ENCODE measurements at regions not wholly inside any gene's neighbourhood (a gene's known extent, or its start where the extent isn't known, plus 50 kb on each side); places are given as distances from the start of the nearest gene placed in this dataset.

DNA sequence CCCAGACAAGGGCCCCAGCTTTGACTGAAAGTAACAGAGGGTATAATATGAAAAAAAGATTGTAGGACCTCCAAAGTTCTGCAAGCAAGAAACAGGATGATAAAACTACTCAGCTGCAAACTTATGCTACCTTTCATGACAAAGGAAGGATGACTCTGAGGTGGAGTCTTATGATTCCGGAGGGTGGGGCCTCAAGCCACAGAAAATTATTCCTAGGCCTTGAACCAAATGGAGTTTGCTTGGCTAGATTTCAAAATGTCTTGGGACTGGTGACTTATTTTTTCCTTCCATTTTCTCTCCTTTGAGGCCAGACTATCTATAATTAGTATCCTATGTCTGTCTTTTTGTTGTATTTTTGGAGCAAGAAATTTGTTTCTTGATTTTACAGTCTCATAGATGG lies 336.4 kb downstream of the LRIG3 start:
- no peak for DNase-seq (ENCODE audit: low spot score)

DNA sequence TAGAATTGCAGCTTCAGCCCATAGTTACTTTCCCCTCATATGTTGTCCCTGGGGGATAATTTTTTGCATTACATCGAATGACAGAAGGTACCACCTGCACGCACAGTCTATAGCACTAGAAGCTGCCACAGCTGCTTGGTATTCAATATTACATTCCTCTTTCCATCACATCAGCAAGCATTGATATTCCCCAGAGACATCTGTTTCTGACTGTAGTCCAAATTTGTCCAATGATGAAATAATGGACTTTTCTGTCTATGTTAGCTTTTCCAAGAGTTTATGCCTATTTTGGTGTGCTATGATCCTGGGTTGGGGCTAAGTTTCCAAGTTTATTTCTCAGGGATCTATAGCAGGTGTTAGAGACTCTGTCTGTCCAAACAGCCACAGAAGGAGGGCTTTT lies 335.4 kb downstream of the LRIG3 start:
- no peak for DNase-seq (ENCODE audit: low spot score)

DNA sequence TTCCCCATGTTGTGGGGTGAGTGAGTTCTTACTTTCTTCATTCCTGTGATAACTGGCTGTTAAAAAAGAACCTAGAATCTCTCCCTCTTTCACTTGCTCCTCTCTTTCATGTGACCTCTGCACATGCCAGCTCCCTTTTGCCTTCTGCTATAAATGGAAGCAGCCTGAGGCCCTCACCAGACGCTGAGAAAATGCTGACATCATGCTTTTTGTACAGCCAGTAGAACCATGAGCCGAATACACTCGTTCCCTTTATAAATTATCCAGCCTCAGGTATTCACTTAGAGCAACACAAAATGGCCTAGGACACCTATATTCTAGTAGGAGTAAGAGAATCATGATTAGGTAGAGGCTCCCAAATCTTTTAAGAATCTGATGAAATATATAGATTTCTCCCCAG lies 333.5 kb downstream of the LRIG3 start:
- no peak for DNase-seq (ENCODE audit: low spot score)

DNA sequence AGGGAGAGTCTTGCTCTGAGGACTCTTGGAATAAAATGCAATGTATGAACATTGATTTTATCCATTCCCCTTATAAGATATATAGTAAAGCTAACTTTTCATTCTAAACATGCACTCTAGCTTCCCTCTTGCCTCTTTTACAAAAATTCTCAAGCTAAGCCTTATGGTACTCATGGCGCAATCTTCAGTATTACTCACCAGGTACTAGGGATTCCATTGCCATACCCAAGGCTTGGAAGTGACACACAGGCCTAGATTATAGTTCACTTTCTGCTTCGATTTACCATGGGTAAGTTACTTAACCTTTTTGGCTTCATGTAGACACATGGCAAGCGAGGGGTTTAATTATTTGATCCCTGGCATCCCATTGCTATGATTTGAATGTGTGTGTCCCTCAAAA lies 331.5 kb downstream of the LRIG3 start:
- no peak for DNase-seq (ENCODE audit: low spot score)

DNA sequence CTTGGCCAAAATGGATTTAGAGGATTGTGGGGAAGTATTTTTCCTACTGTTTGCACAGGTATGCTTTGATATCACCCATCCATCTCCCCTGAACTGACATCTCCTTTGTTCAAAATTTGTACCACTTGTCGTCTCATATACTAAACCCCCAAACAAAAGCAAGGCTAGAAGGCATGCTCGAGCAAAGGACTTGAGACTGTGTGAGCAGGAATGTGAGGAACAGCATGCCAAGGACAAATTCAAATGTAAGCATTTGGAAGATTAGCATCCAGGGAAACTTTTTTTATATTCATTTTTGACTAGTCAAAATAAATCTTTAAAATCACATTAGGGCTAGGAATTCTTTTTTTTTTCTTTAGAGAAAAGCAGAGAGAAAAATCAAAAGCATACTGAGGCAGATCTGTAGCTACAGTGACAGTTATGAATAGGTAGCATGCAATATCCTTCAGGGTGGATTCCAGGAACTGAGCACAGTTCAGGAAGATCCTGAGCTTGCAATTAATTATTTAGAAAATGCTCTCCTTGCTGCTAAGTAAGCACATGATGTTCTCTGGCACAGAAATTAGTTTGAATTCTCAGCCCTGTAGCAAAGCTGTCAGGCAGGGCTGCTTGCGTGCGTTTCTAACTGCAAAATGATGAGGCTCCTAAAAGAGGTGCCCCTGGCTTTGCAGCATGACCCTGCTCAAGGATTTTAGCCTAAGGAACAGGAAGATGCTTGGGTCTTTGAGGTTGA lies 327.7 kb downstream of the LRIG3 start:
- no peak for DNase-seq (ENCODE audit: low spot score)

DNA sequence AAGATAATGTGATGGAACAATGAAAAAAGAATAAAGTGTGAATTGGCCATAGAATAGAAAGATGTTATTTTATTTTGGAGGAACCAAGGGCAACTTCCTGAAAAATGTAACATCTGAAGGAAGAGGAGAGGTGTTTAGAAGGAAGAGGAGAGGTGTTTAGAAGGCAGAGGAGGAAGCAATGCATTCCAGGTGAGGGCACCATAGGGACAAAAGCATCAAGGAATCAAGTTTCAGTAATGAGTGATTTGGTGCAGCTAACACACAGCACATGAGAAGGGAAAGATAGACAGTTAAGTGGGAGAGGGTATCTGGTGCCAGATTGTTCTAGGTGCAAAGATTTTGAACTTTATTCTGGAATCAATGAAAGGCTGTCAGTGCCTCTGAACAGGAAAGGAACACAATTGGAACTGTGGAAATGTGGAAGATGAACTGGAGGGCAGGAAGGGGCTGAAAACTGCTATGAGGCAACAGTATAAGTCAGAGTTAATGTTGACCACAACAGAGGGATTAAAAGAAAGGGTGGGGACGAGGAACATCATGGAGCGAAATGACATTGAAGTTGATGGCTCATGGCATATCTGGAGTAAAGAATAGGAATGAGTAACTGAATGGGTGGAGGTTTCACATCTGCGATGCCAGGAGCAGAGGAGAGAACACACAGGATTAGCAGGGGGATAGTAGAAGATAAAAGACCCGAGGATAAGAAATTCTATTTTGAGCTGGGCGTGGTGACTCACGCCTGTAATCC lies 326.6 kb downstream of the LRIG3 start:
- no peak for DNase-seq (ENCODE audit: low spot score)

DNA sequence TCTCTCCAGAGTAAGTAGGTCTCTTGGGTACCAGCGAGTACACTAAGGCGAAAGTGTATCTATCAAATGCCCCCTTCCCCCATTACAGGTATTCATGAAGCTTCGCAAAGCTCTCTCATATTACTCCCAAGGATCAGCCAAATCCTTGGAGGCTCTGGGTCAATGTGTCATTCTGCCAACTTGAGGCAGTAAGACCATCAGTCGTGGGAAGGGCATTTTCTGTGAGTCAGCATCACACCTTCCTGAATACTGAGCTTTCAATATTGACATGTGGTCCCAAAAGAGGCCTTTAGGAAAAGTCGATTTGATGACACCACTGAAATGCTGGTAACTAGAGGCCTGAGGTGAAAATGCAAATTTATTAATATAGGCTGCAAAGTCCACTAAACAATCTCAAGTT lies 323.9 kb downstream of the LRIG3 start:
- DNase-seq (ENCODE audit: low spot score), result no peak

DNA sequence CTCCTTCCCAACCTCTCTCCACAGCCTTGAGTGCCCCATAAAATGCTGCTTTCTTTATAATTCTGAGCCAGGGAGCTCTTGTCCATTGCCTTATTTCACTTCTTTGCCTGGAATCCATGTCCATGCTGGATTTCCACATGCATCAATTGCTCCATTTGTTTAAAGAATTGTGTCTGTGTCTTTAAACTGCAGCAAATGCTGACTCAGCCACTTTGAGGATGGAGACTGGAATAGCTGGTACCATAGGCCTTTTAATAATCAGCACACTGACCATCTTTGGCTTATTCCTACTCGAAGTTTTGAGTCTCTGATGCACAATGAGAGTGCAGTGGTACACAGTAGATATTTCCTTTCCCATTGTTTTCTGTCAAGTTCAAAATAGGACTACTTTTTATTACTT lies 318.8 kb downstream of the LRIG3 start:
- DNase-seq (ENCODE audit: low spot score), result no peak

DNA sequence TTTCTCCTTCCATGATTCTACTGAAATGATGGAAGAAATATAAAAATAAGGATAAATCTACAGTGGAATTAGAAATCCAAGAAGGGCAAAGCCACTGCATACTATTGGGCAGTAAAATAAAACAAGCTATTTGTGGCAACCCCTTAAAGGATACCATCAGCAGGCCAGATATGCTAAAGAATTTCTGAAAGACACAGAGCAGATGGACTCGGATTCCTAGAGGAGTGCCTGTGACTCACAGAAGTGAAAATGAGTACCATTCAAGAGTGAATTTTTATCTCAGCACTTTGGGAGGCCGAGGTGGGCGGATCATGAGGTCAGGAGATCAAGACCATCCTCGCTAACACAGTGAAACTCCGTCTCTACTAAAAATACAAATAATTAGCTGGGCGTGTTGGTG lies 318.1 kb downstream of the LRIG3 start:
- DNase-seq (ENCODE audit: low spot score), result no peak

DNA sequence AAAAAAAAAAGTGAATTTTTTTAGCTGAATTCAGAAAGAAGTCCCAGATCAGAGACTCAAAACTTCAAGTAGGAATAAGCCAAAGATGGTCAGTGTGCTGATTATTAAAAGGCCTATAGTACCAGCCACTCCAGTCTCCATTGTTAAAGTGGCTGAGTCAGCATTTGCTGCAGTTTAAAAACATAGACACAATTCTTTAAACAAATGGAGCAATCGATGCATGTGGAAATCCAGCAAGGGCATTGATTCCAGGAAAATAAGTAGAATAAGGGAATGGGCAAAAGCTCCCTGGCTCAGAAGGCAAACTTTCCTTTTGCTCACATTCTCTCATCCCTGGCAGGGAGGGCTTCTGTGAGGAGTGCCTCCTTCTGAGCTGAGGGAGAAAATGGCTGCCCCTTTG lies 317.6 kb downstream of the LRIG3 start:
- no peak for DNase-seq (ENCODE audit: low spot score)

DNA sequence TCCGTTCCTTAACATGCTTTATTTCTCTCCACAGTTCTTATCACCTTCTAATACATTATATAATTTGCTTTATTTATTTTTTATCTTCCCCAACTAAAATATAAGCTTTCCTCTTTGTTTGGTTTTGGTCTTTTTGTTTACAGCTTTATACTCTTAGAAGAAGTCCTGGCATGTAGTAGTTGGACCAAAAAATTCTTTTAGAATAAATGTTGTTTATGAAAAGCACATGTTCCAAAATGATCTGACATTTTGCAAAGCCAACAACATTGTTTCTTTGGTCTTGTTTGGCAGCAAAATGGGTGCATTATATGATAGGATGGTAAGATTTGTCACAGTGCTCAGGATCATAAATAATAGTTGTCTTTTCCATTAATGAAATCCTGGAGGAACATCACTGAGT lies 312.5 kb downstream of the LRIG3 start:
- DNase-seq (ENCODE audit: low spot score), result no peak

DNA sequence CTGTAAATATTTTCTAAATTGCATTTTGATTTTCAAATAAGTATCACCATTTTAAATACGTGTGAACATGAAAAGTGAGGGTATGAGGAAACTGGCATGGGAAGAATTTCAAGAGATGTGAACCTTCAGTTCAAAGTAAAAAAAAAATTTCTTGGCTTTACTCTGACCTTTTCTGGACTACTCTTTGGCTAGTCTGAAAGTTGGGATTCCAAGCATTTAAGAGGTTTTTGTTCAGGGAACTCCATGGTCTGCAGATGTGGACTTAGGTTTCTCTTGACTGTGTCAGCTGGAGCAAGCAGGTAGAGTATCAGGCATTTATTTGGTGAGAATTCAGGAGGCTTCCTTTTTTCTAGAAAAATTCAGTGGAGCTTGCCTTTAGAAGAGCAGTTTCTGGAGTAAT lies 311.6 kb downstream of the LRIG3 start:
- no peak for DNase-seq (ENCODE audit: low spot score)

DNA sequence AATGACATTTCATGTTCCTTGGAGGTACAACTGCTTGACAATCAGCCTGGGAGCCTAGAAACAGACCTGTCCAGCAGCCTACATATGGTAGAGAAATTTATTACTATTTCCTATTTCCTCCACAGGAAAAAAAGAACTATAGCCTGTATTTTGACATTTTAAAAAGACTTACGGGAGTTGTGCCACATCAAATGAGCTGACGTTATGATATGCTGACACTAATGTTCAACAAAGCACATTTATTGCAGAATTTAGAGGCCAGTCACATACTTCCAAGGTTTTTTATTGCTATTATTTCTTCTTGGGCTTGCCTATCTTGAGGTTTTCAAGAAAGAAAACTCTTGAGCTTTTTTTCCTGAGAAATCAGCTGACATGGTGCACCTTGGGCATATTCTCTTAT lies 305.3 kb downstream of the LRIG3 start:
- no peak for DNase-seq (ENCODE audit: low spot score)

DNA sequence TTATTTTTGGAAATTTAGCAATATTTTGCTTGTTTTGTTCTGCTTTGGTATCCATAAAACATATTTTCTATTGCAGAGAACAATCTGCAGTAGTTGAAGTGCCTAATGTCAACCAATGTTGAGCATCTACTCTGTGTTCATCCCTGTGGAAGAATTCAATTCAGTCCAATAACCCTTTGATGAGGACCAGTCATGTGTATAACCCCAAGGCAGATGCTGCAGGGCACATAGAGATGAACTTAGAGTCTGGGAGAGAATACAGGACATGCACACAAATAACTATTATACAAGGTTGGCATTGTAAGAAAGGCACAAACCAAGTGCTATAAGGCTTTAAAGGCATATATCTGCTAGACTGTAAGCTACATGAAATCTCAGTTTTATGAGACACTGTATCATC lies 304.7 kb downstream of the LRIG3 start:
- DNase-seq (ENCODE audit: low spot score), result no peak

DNA sequence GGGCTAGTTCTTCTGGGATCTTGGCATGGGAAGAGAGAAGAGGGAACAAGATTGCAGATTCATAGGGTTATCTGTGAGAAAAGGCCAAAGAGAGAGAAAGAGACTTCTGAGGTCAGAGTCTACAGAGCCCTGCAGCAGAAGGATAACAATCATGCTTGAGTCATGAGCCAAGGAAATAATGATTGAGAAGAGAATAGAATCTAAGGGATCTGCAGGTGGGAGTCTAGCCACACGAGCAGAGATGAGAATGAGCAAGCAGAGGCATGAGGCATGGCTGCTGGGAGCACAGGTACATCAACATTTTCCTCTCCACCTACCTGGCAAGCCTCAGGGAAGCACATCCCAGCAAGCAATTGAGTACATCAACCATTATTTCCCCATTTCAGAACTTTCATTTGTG lies 303.7 kb downstream of the LRIG3 start:
- DNase-seq (ENCODE audit: low spot score), result no peak

DNA sequence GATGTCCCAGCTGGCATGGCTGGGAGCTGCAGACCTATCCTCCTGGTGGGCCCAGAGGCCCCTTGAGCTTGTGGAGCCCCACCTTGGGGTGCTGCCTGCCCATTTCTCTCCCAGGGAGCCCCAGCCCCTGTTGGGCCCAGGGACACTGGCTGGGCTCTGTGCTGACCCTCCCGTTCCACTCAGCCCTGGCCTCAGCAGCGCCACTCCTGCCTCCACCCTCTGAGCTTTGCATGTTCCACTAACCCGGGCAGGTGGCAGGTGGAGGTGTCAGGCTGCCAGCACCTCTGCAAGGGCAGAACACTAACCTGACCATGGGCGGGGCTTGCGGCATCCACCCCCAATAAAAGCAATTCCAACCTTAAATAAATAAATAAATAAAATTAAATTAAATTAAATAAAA lies 299.2 kb downstream of the LRIG3 start:
- no peak for DNase-seq (ENCODE audit: low spot score)

DNA sequence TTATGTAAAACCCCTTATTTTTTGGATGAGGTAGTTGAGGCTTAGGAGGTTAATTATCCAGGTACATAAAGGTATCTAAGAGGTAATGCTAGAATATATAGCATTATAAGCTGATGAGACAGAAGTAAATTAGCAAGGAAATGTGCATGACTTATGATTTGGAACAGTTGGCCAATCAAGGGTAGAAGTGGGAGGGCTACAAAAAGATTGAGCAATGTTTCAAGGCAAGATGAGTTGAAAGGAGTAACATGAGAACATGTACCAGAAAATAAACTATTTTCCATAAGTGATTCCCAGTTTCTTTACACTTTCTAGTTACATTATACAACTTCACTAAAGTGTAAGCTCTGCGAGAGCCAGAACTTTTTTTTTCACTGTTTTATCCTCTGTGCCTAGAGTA lies 290.9 kb downstream of the LRIG3 start:
- no peak for DNase-seq (ENCODE audit: low spot score)

DNA sequence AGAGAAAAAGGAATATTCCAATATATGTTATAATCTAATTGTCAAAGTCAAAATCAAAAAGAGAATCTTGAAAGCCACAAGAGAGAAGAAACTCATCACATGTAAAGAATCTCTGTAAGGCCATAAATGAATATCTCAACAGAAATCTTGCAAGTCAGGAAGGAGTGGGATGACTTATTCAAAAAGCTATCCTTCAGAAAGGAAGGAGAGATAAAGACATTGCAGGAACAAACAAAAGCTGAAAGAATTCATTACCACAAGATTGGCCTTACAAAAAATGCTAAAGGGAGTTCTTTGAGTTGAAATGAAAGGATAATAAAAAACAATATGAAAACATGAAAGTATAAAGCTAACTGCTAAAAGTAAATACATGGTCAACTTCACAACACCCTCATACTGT lies 286.8 kb downstream of the LRIG3 start:
- no peak for DNase-seq (ENCODE audit: low spot score)

DNA sequence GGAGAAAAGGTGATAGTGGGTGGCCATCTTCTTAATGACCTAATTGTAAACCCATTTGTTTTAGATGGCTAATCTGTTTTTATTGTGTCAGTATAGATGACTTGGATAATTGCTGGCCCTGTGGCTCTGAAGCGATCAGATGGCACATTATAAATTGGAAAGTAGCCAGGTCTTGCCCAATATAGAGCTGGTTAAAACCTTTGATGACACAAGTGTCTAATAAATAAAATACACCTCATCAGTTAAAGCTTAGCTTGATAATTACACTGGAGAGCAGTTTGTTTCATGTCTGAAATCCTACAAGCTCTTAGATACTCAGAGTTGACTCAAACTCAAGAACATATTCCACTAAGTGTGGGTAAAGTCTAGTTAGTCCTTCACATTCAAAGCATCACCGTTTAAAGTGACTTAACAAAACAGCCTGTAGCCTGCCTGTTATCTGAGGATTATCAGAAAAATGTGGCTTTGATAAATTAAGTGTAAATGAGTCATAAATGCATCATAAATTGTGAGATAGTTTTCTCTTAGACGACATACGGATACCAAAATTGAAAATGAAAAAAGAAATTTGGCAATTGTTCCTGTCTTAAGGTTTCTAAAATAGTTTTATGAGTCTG lies 280.9 kb downstream of the LRIG3 start:
- DNase-seq (ENCODE audit: low spot score), result no peak

DNA sequence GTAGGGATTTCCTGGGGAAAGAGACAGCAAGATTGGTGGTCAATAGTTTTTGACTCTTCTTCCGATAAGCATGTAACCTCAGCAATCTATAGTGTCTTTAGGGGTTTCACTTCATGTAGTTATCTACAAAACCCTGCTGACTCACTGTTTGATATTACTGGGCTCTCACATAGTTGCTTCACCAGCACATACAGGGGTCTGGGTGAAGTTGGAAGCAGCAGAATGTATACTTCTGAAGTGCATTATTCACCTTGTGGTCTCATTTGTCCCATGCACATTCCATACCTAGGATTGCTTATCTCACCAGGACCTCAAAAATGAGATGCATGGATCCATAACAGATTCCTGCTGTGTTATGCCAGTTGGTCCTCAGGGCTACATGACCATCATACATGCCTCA lies 280.0 kb downstream of the LRIG3 start:
- no peak for DNase-seq (ENCODE audit: low spot score)

DNA sequence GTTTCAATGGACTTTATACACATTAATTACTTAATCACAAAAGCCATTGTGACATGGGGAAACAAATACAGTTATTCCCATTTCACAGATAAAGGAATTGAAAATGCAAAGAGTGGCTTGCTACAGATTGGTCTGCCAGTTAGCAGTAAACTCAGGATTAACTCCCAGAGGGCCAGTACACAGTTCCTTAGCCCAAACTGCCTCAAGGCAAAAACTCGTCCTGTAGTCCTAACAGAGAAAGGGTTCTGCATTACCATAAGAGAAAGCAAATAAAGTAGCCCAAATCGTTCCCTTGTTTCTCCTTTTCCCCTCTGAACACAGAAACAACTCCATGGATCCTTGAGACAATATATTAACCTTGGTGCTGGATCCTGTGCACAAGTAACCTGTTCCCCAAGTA lies 274.4 kb downstream of the LRIG3 start:
- DNase-seq (ENCODE audit: low spot score), result no peak

DNA sequence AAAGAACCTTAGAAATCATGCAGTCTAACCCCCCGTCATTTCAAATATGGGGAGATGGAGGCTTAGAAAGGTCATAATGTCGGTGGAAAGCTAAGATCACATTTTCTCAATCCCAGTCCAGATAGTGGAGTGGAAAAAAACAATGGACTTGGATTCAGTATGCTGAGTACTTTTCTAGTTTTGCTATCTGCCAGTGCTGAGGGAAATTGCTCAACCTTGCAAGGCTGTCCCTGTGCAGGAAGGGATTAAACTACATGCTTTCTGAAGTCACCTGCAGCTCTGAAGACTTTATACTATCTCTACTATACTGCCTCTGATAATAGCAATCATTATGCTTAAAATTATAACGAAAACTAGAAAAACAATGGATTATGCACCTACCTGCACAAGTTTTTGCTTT lies 272.8 kb downstream of the LRIG3 start:
- DNase-seq (ENCODE audit: low spot score), result no peak

DNA sequence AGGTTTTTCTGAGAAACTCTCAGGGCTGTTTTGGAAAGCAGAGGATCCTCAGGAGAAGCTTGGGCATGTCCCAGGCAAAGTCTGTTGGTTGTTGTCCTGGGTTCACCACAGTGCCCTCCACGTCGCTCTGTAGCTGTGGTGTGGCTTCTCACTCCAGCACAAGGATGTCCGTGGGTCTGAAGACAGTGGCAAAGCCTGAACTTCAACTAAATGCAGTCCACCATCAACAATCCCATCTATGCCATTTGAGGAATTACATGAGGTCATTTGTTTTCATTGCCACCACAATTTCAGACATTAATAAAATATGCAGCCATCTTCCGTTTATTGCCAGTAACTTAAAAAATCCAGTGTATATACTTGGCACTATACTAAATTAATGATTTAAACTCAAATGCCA lies 272.1 kb downstream of the LRIG3 start:
- DNase-seq (ENCODE audit: low spot score), result no peak

DNA sequence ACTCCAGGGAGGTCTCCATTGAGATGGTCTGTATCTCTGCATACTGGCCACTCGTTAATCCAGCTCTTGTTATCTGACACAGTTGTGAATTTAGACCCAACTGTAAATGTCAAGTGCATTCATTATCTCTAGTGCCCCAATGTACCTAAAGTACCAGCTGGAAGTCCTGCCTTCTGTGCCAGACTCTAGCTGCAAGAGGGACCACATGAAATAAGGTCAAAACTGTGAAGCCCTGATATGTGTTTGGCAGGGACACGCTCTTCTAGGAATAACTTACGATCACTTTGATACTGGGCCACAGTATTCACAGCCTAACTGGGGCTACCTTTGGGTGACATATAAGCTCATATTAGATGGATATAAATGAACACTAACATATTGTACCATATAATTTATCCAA lies 268.5 kb downstream of the LRIG3 start:
- no peak for DNase-seq (ENCODE audit: low spot score)
